ENCODE measurements at regions not wholly inside any gene's neighbourhood (a gene's known extent, or its start where the extent isn't known, plus 50 kb on each side); places are given as distances from the start of the nearest gene placed in this dataset.

DNA sequence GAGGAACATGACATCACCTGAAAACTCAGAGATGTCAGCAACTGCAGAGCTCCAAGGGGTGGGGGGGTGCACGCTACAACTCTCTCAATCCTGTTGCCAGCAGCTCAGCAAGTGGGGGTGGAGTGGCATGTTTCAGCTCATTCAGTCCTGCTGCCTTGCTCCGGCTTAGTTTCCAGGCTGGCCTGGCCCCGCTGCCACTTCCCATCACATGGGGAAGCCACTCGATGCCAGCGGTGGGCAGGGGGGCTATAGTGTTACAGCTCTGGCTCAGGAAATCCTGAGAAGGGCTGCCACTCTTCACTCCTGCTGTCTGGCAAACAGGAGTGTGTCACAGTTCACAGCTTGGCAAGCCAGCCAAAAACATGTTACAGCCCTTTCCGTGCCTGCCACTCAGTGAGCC lies 356.5 kb upstream of the GULP1 start (continued):
- TF ChIP-seq REST (IDR thresholded peaks at IDR 0.05) (no peak), EGR1 (IDR thresholded peaks at IDR 0.05; ENCODE audit: low read depth in 2 of 2) (no peak), NR2F2 (IDR thresholded peaks at IDR 0.05) (no peak), JUND (IDR thresholded peaks at IDR 0.05) (no peak), SP1 (IDR thresholded peaks at IDR 0.05) (no peak)

- Histone ChIP-seq H3K36me3 (ENCODE audit: control insufficient read depth in 4 of 4, insufficient read depth in 3 of 4, low read depth in 1 of 4, low read length in 3 of 4) (no peaks in the 10 kb centered on the region), H3K27ac (ENCODE audit: low read depth in 1 of 2, low read length in 2 of 2) (no peak overlapping the region), H3K9ac (ENCODE audit: low read depth in 1 of 2, low read length in 2 of 2) (no peak overlapping the region), H3K4me1 (ENCODE audit: control insufficient read depth in 4 of 4, insufficient read depth in 4 of 4, low read length in 3 of 4) (no peaks in the 10 kb centered on the region), H3K27me3 (ENCODE audit: control insufficient read depth in 4 of 4, insufficient read depth in 4 of 4, low read length in 3 of 4) (no peaks in the 10 kb centered on the region), H3K4me3 (ENCODE audit: low read depth in 1 of 3, low read length in 3 of 3) (no peak overlapping the region), H3K9me3 (ENCODE audit: control insufficient read depth in 4 of 4, low read length in 3 of 4) (no peaks in the 10 kb centered on the region)
- DNase-seq (ENCODE audit: low spot score): no peak
- TF ChIP-seq GABPA (IDR thresholded peaks at IDR 0.05 in 1 of 2, conservative IDR thresholded peaks at IDR 0.05 in 1 of 2): no peak
- TF ChIP-seq, protein P1, sequence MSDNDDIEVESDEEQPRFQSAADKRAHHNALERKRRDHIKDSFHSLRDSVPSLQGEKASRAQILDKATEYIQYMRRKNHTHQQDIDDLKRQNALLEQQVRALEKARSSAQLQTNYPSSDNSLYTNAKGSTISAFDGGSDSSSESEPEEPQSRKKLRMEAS (IDR thresholded peaks at IDR 0.05): no peak
- TF ChIP-seq FOXA1 (IDR thresholded peaks at IDR 0.05): no peak
- TF ChIP-seq YY1 (IDR thresholded peaks at IDR 0.05): no peak
- TF ChIP-seq EGR1 (IDR thresholded peaks at IDR 0.05; ENCODE audit: low read depth in 2 of 2): no peak
- no peak for TF ChIP-seq ATF3 (IDR thresholded peaks at IDR 0.05)
- no peak for TF ChIP-seq REST (IDR thresholded peaks at IDR 0.05)
- no peak for TF ChIP-seq SP1 (IDR thresholded peaks at IDR 0.05)
- no peak for TF ChIP-seq RXRA (IDR thresholded peaks at IDR 0.05)
- TF ChIP-seq TAF1 (conservative IDR thresholded peaks at IDR 0.05): no peak
- TF ChIP-seq JUND (IDR thresholded peaks at IDR 0.05): no peak
- no peak for TF ChIP-seq CTCF (IDR thresholded peaks at IDR 0.05; ENCODE audit: low read depth, low read length, missing input control)
- no peak for TF ChIP-seq HNF4G (IDR thresholded peaks at IDR 0.05)
- no peak for TF ChIP-seq NR2F2 (IDR thresholded peaks at IDR 0.05)
- TF ChIP-seq FOXA2 (IDR thresholded peaks at IDR 0.05): no peak
- no peak for TF ChIP-seq ZBTB33 (IDR thresholded peaks at IDR 0.05)
- TF ChIP-seq RAD21 (IDR thresholded peaks at IDR 0.05): no peak
- 68% methylated on average over 2 of the region's 2 CpGs for WGBS
Measured at GRCh38 chr2:187936228-187936627, 355.4 kb upstream of the GULP1 start.

Data from liver (tissue), 8 donors.